H9 (cell line): ENCODE measurements at regions not wholly inside any gene's neighbourhood (a gene's known extent, or its start where the extent isn't known, plus 50 kb on each side); places are given as distances from the start of the nearest gene placed in this dataset.

ENCODE experiments used
- DNase-seq: peaks from one replicate; pipeline ENCODE4 v3.0.0-alpha.2; 2017
- H2AFZ ChIP-seq: one replicate; pipeline ENCODE4 v1.6.1; 2013; ENCODE audit warnings: mild to moderate bottlenecking, low read length, control low read depth, moderate library complexity
- H2AK5ac ChIP-seq: 2 replicates; pipeline ENCODE4 v1.6.1; 2013; ENCODE audit warnings: low read length, control low read depth, mixed read lengths; ENCODE audit not compliant: insufficient read length
- H2BK120ac ChIP-seq: one replicate; pipeline ENCODE4 v1.6.1; 2013; ENCODE audit warnings: low read depth, mild to moderate bottlenecking, low read length, control low read depth, inconsistent platforms; ENCODE audit not compliant: poor library complexity, severe bottlenecking
- H2BK12ac ChIP-seq: 2 replicates; pipeline ENCODE4 v1.6.1; 2013; ENCODE audit warnings: low read length, control low read depth, mixed read lengths, low read depth; ENCODE audit not compliant: insufficient read length
- H2BK15ac ChIP-seq: 2 replicates; pipeline ENCODE4 v1.6.1; 2013; ENCODE audit warnings: low read depth, low read length, control low read depth
- H2BK20ac ChIP-seq: one replicate; pipeline ENCODE4 v1.6.1; 2013; ENCODE audit warnings: low read depth, mild to moderate bottlenecking, low read length, control low read depth, inconsistent platforms; ENCODE audit not compliant: poor library complexity, severe bottlenecking
- H2BK5ac ChIP-seq: 2 replicates; pipeline ENCODE4 v1.6.1; 2013; ENCODE audit warnings: low read length, control low read depth, mixed read lengths; ENCODE audit not compliant: insufficient read length
- H3K14ac ChIP-seq: 2 replicates; pipeline ENCODE4 v1.6.1; 2013; ENCODE audit warnings: low read length, control low read depth; ENCODE audit not compliant: insufficient read depth
- H3K18ac ChIP-seq: 2 replicates; pipeline ENCODE4 v1.6.1; 2013; ENCODE audit warnings: low read depth, mild to moderate bottlenecking, mixed read lengths, low read length, control low read depth; ENCODE audit not compliant: insufficient read length
- H3K23ac ChIP-seq: 2 replicates; pipeline ENCODE4 v1.6.1; 2013; ENCODE audit warnings: low read length, control low read depth, mixed read lengths, low read depth; ENCODE audit not compliant: insufficient read length
- H3K23me2 ChIP-seq: 2 replicates; pipeline ENCODE4 v1.6.1; 2013; ENCODE audit warnings: low read depth, mild to moderate bottlenecking, mixed read lengths, low read length, control low read depth; ENCODE audit not compliant: insufficient read length, poor library complexity, severe bottlenecking
- H3K27ac ChIP-seq: 2 replicates; pipeline ENCODE4 v1.5.1; 2013; ENCODE audit warnings: low read length, control low read depth, mixed read lengths, low read depth; ENCODE audit not compliant: insufficient read length
- H3K27me3 ChIP-seq: 2 replicates; pipeline ENCODE4 v1.6.1; 2013; ENCODE audit warnings: low read length, control low read depth, inconsistent platforms; ENCODE audit not compliant: insufficient read depth
- H3K4ac ChIP-seq: 2 replicates; pipeline ENCODE4 v1.6.1; 2013; ENCODE audit warnings: low read depth, mild to moderate bottlenecking, control low read depth, inconsistent platforms, low read length, moderate library complexity
- H3K4me1 ChIP-seq: 2 replicates; pipeline ENCODE4 v1.6.1; 2013; ENCODE audit warnings: low read length, control low read depth, inconsistent platforms; ENCODE audit not compliant: insufficient read depth
- H3K4me2 ChIP-seq: 2 replicates; pipeline ENCODE4 v1.6.1; 2013; ENCODE audit warnings: low read length, control low read depth, mixed read lengths; ENCODE audit not compliant: insufficient read length, insufficient read depth
- H3K56ac ChIP-seq: 2 replicates; pipeline ENCODE4 v1.6.1; 2013; ENCODE audit warnings: low read depth, mild to moderate bottlenecking, mixed read lengths, low read length, control low read depth; ENCODE audit not compliant: insufficient read length
- H3K79me1 ChIP-seq: 2 replicates; pipeline ENCODE4 v1.6.1; 2013; ENCODE audit warnings: low read depth, mild to moderate bottlenecking, moderate library complexity, low read length, control low read depth, inconsistent platforms; ENCODE audit not compliant: insufficient read depth, poor library complexity, severe bottlenecking
- H3K79me2 ChIP-seq: 2 replicates; pipeline ENCODE4 v1.6.1; 2013; ENCODE audit warnings: low read length, control low read depth, inconsistent platforms; ENCODE audit not compliant: insufficient read depth
- H3K9ac ChIP-seq: 2 replicates; pipeline ENCODE4 v1.6.1; 2013; ENCODE audit warnings: low read length, control low read depth, mixed read lengths; ENCODE audit not compliant: insufficient read length; ENCODE audit errors: extremely low read depth
- H3K9me3 ChIP-seq: one replicate; pipeline ENCODE4 v1.6.1; 2013; ENCODE audit warnings: low read depth, low read length, inconsistent platforms; ENCODE audit not compliant: control insufficient read depth
- H3T11ph ChIP-seq: one replicate; pipeline ENCODE4 v1.6.1; 2013; ENCODE audit warnings: mild to moderate bottlenecking, low read length, control low read depth, inconsistent platforms
- H4K20me1 ChIP-seq: one replicate; pipeline ENCODE4 v1.6.1; 2013; ENCODE audit not compliant: control insufficient read depth, insufficient read length, insufficient read depth
- H4K5ac ChIP-seq: 2 replicates; pipeline ENCODE4 v1.6.1; 2013; ENCODE audit warnings: low read depth, mild to moderate bottlenecking, mixed read lengths, low read length, control low read depth; ENCODE audit not compliant: insufficient read length
- H4K8ac ChIP-seq: replicated peaks from 2 replicates; pipeline ENCODE4 v1.6.1; 2013; ENCODE audit warnings: low read length, control low read depth, mixed read lengths, low read depth; ENCODE audit not compliant: insufficient read length
- H4K91ac ChIP-seq: 2 replicates; pipeline ENCODE4 v1.6.1; 2013; ENCODE audit warnings: low read depth, mild to moderate bottlenecking, moderate library complexity, mixed read lengths, low read length, control low read depth; ENCODE audit not compliant: insufficient read length
- H3K27ac Mint-ChIP-seq, 3 experiments: 2 replicates in 2 of 3; 3 replicates in 1 of 3; pipeline ENCODE4 v1.8.0; 2020 to 2021; ENCODE audit warnings: mixed read lengths in 3 of 3, mild to moderate bottlenecking in 1 of 3, moderate library complexity in 1 of 3
- H3K27me3 Mint-ChIP-seq: 2 replicates; pipeline ENCODE4 v1.8.0; 2021; ENCODE audit warnings: low read depth, mild to moderate bottlenecking, moderate library complexity, mixed read lengths
- H3K36me3 Mint-ChIP-seq, 3 experiments: 2 replicates in 2 of 3; 3 replicates in 1 of 3; pipeline ENCODE4 v1.8.0; 2020 to 2021; ENCODE audit warnings: low read depth in 3 of 3, mixed read lengths in 3 of 3; ENCODE audit not compliant: insufficient read depth in 1 of 3
- H3K4me1 Mint-ChIP-seq, 2 experiments: 2 replicates each; pipeline ENCODE4 v1.8.0; 2020; ENCODE audit warnings: mixed read lengths in 2 of 2
- H3K4me3 Mint-ChIP-seq, 2 experiments: 2 replicates in 1 of 2; 3 replicates in 1 of 2; pipeline ENCODE4 v1.8.0; 2020 to 2021; ENCODE audit warnings: mild to moderate bottlenecking in 2 of 2, mixed read lengths in 2 of 2, moderate library complexity in 1 of 2
- H3K9me3 Mint-ChIP-seq, 2 experiments: 2 replicates in 1 of 2; 3 replicates in 1 of 2; pipeline ENCODE4 v1.8.0; 2020; ENCODE audit warnings: mild to moderate bottlenecking in 2 of 2, mixed read lengths in 2 of 2, moderate library complexity in 1 of 2
- CTCF ChIP-seq: fragments of 200-600 bp; sonication (generic); conservative IDR thresholded peaks from 3 replicates; pipeline ENCODE4 v1.8.0; 2021; ENCODE audit warnings: antibody characterized with exemption, mild to moderate bottlenecking
- WGBS: extraction: QIAGEN DNeasy Blood & Tissue Kit; methylation state at CpG from one replicate; pipeline ENCODE4 v1.1.7; 2013; ENCODE audit warnings: missing lambda C conversion rate, low lambda C conversion rate, mixed read lengths; ENCODE audit not compliant: insufficient read length; ENCODE audit errors: extremely low coverage; 5-methylcytosine and 5-hydroxymethylcytosine counted together

- H2BK120ac ChIP-seq, result no peak overlapping the region
- H2BK20ac ChIP-seq, result no peak overlapping the region
- no peaks in the 10 kb centered on the region for H3K4me1 ChIP-seq
- H2BK12ac ChIP-seq, result no peak overlapping the region
- no peak overlapping the region for H3K4me2 ChIP-seq
- H2AK5ac ChIP-seq, result no peak overlapping the region
- no peak for DNase-seq
- H3K79me2 ChIP-seq, result no peaks in the 10 kb centered on the region
- WGBS, result no CpG with 5 or more reads among the region's 14 CpGs
- no peak overlapping the region for H3K9ac ChIP-seq
- no peak overlapping the region for H3K23ac ChIP-seq
- H3K56ac ChIP-seq, result no peak overlapping the region
- no peak for TF ChIP-seq CTCF
- H3K27me3 ChIP-seq, result no peaks in the 10 kb centered on the region
- no peak overlapping the region for H4K8ac ChIP-seq
- no peak overlapping the region for H4K91ac ChIP-seq
- peaks cover 22 to 29% of the 10 kb centered on the region in 2 experiments for H3K4me1 Mint-ChIP-seq
- H3K14ac ChIP-seq, result no peak overlapping the region
- peaks cover 11 to 29% (median 22%) of the 10 kb centered on the region in 3 experiments for H3K36me3 Mint-ChIP-seq
- no peak overlapping the region for H3K18ac ChIP-seq
- H3K27ac Mint-ChIP-seq, result no peak overlapping the region; a peak in 1 of 7 replicates
- no peak overlapping the region for H3K27ac ChIP-seq
- H4K20me1 ChIP-seq, result no peaks in the 10 kb centered on the region
- H3K9me3 Mint-ChIP-seq, result peaks cover 23 to 24% of the 10 kb centered on the region in 2 experiments
- H2BK15ac ChIP-seq, result no peak overlapping the region
- peaks cover 1% of the 10 kb centered on the region; the same call in 1 of the 2 replicates for H3K27me3 Mint-ChIP-seq
- H3K23me2 ChIP-seq, result no peaks in the 10 kb centered on the region
- no peak overlapping the region for H4K5ac ChIP-seq
- H3K4me3 Mint-ChIP-seq, result no peak overlapping the region
- H3K4ac ChIP-seq, result no peak overlapping the region
- no peak overlapping the region for H2BK5ac ChIP-seq
- H3T11ph ChIP-seq, result no peak overlapping the region
- H3K9me3 ChIP-seq, result no peaks in the 10 kb centered on the region
- no peaks in the 10 kb centered on the region for H3K79me1 ChIP-seq
- H2AFZ ChIP-seq, result no peak overlapping the region
Observed at GRCh38 chr4:185895351-185895750, 83.4 kb upstream of the SORBS2 start.
